Hepatocyte (in vitro differentiated cells): ENCODE measurements at regions not wholly inside any gene's neighbourhood (a gene's known extent, or its start where the extent isn't known, plus 50 kb on each side); places are given as distances from the start of the nearest gene placed in this dataset.

Experiments
- DNase-seq: peaks from one replicate; pipeline ENCODE4 v3.0.0-alpha.2; 2016; ENCODE audit warnings: low spot score
- H2AFZ ChIP-seq: fragments of 200-600 bp; sonication (generic); 2 replicates; pipeline ENCODE4 v1.6.0; 2016; ENCODE audit warnings: antibody characterized with exemption, mild to moderate bottlenecking
- H3K27ac ChIP-seq: fragments of 200-600 bp; sonication (generic); 2 replicates; pipeline ENCODE4 v1.5.1; 2016; ENCODE audit warnings: mild to moderate bottlenecking
- H3K27me3 ChIP-seq: fragments of 200-600 bp; sonication (generic); 2 replicates; pipeline ENCODE4 v1.6.1; 2016
- H3K36me3 ChIP-seq: fragments of 200-600 bp; sonication (generic); replicated peaks from 2 replicates; pipeline ENCODE4 v1.5.1; 2016; ENCODE audit warnings: low read depth; ENCODE audit not compliant: insufficient read depth
- H3K4me1 ChIP-seq: fragments of 200-600 bp; sonication (generic); 2 replicates; pipeline ENCODE4 v1.5.1; 2016; ENCODE audit warnings: mild to moderate bottlenecking, moderate library complexity; ENCODE audit not compliant: insufficient read depth
- H3K4me2 ChIP-seq: fragments of 200-600 bp; sonication (generic); 2 replicates; pipeline ENCODE4 v1.6.0; 2016
- H3K4me3 ChIP-seq: fragments of 200-600 bp; sonication (generic); 2 replicates; pipeline ENCODE4 v1.5.1; 2016; ENCODE audit warnings: mild to moderate bottlenecking
- H3K79me2 ChIP-seq: fragments of 200-600 bp; sonication (generic); 2 replicates; pipeline ENCODE4 v1.6.0; 2017; ENCODE audit warnings: mild to moderate bottlenecking
- H3K9me2 ChIP-seq: fragments of 200-600 bp; sonication (generic); replicated peaks from 2 replicates; pipeline ENCODE4 v1.6.0; 2017; ENCODE audit warnings: mild to moderate bottlenecking; ENCODE audit not compliant: insufficient read depth
- H3K9me3 ChIP-seq: fragments of 200-600 bp; sonication (generic); 2 replicates; pipeline ENCODE4 v1.5.1; 2016; ENCODE audit warnings: low read depth, mild to moderate bottlenecking
- H4K20me1 ChIP-seq: fragments of 200-600 bp; sonication (generic); 2 replicates; pipeline ENCODE4 v1.6.0; 2016; ENCODE audit warnings: mild to moderate bottlenecking; ENCODE audit not compliant: insufficient read depth, poor library complexity, severe bottlenecking
- CTCF ChIP-seq: fragments of 200-600 bp; sonication (generic); IDR thresholded peaks from 2 replicates; pipeline ENCODE4 v1.5.1; 2016; ENCODE audit warnings: antibody characterized with exemption, mild to moderate bottlenecking; ENCODE audit not compliant: poor library complexity
- EZH2 ChIP-seq: fragments of 200-600 bp; sonication (generic); IDR thresholded peaks from 2 replicates; pipeline ENCODE4 v1.6.1; 2016; ENCODE audit warnings: antibody characterized with exemption, mild to moderate bottlenecking, borderline replicate concordance
- EZH2phosphoT487 ChIP-seq: fragments of 200-600 bp; sonication (generic); IDR thresholded peaks from one replicate; pipeline ENCODE4 v1.6.1; 2018; ENCODE audit warnings: antibody characterized with exemption, mild to moderate bottlenecking, low read depth, moderate library complexity; ENCODE audit not compliant: unreplicated experiment, severe bottlenecking
- WGBS: methylation state at CpG from one replicate; pipeline ENCODE4 v1.1.6; 2016; ENCODE audit warnings: low lambda C conversion rate; ENCODE audit errors: missing lambda C conversion rate; 5-methylcytosine and 5-hydroxymethylcytosine counted together

- H3K27me3 ChIP-seq, result no peaks in the 10 kb centered on the region
- no peak overlapping the region for H3K27ac ChIP-seq
- no peaks in the 10 kb centered on the region for H3K36me3 ChIP-seq
- 74% methylated on average over 4 of the region's 4 CpGs for WGBS
- H3K9me2 ChIP-seq, result no peaks in the 10 kb centered on the region
- H3K4me1 ChIP-seq, result no peaks in the 10 kb centered on the region
- no peak overlapping the region for H3K4me2 ChIP-seq
- TF ChIP-seq EZH2 (no peak), CTCF (no peak), EZH2phosphoT487 (no peak)
- no peak overlapping the region for H2AFZ ChIP-seq
- no peak overlapping the region for H3K4me3 ChIP-seq
- no peaks in the 10 kb centered on the region for H3K9me3 ChIP-seq
- H3K79me2 ChIP-seq, result no peaks in the 10 kb centered on the region
- no peaks in the 10 kb centered on the region for H4K20me1 ChIP-seq
- DNase-seq, result no peak
Measured at GRCh38 chr2:145846982-145847381, 1327.1 kb upstream of the ZEB2 start.

GRCh38 chr2:145845923-145846322 is 1326.0 kb upstream of the ZEB2 start:
- no peaks in the 10 kb centered on the region for H3K9me3 ChIP-seq
- H3K36me3 ChIP-seq, result no peaks in the 10 kb centered on the region
- H3K27me3 ChIP-seq, result no peaks in the 10 kb centered on the region
- no peak overlapping the region for H2AFZ ChIP-seq
- TF ChIP-seq EZH2 (no peak), EZH2phosphoT487 (no peak), CTCF (no peak)
- 41% methylated on average over 3 of the region's 3 CpGs for WGBS
- H3K4me1 ChIP-seq, result no peaks in the 10 kb centered on the region
- no peaks in the 10 kb centered on the region for H4K20me1 ChIP-seq
- no peak overlapping the region for H3K4me2 ChIP-seq
- H3K4me3 ChIP-seq, result no peak overlapping the region
- H3K9me2 ChIP-seq, result no peaks in the 10 kb centered on the region
- DNase-seq, result no peak
- no peaks in the 10 kb centered on the region for H3K79me2 ChIP-seq
- H3K27ac ChIP-seq, result no peak overlapping the region

GRCh38 chr2:145845207-145845894 is 1325.4 kb upstream of the ZEB2 start:
- Histone ChIP-seq H3K9me3 (no peaks in the 10 kb centered on the region), H4K20me1 (no peaks in the 10 kb centered on the region), H3K4me1 (no peaks in the 10 kb centered on the region), H2AFZ (no peak overlapping the region), H3K27ac (no peak overlapping the region), H3K4me3 (no peak overlapping the region), H3K79me2 (no peaks in the 10 kb centered on the region), H3K9me2 (no peaks in the 10 kb centered on the region), H3K4me2 (no peak overlapping the region), H3K27me3 (no peaks in the 10 kb centered on the region), H3K36me3 (no peaks in the 10 kb centered on the region)
- no peak for TF ChIP-seq EZH2phosphoT487
- no peak for TF ChIP-seq CTCF
- TF ChIP-seq EZH2, result no peak
- DNase-seq, result no peak
- 48% methylated on average over 2 of the region's 2 CpGs for WGBS

- no peak for TF ChIP-seq EZH2
- TF ChIP-seq CTCF, result no peak
- no peak for TF ChIP-seq EZH2phosphoT487
- H4K20me1 ChIP-seq, result no peaks in the 10 kb centered on the region
- no peaks in the 10 kb centered on the region for H3K36me3 ChIP-seq
- no peaks in the 10 kb centered on the region for H3K9me3 ChIP-seq
- H3K4me2 ChIP-seq, result no peak overlapping the region
- 82% methylated on average over 3 of the region's 3 CpGs for WGBS
- no peaks in the 10 kb centered on the region for H3K27me3 ChIP-seq
- DNase-seq, result no peak
- H2AFZ ChIP-seq, result no peak overlapping the region
- H3K4me1 ChIP-seq, result no peaks in the 10 kb centered on the region
- no peaks in the 10 kb centered on the region for H3K9me2 ChIP-seq
- H3K4me3 ChIP-seq, result no peak overlapping the region
- no peaks in the 10 kb centered on the region for H3K79me2 ChIP-seq
- H3K27ac ChIP-seq, result no peak overlapping the region
Measured at GRCh38 chr2:145841973-145842372, 1322.1 kb upstream of the ZEB2 start.
